GM12874 (cell line): ENCODE measurements at regions not wholly inside any gene's neighbourhood (a gene's known extent, or its start where the extent isn't known, plus 50 kb on each side); places are given as distances from the start of the nearest gene placed in this dataset.

Experiments used
- TF ChIP-seq, protein P1 (sequence below): IDR thresholded peaks from 2 replicates; pipeline ENCODE4 v1.5.1; 2011; ENCODE audit warnings: low read depth, mild to moderate bottlenecking, control low read depth, low read length, moderate library complexity; ENCODE audit not compliant: insufficient read depth

DNA sequence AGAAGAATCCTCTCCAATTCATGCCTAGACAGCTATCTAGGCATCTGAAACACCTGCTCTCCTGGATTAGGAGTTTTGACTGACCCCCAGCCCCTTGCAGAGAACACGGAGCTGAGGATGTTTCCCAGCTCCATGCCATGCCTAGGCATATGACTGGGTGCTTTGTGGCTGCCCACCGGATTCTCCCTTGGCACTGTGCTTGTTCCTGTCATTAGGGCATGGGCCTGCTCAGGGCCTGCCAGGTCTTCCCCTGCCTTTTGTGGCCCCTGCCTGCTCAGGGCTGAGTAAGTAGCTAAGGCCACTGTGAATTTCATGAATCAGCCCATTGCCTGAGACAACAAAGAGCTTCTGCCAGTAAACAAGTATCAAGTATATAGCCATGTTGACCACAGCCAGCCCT, 867.4 kb downstream of the TECRL start:
- TF ChIP-seq, protein P1, sequence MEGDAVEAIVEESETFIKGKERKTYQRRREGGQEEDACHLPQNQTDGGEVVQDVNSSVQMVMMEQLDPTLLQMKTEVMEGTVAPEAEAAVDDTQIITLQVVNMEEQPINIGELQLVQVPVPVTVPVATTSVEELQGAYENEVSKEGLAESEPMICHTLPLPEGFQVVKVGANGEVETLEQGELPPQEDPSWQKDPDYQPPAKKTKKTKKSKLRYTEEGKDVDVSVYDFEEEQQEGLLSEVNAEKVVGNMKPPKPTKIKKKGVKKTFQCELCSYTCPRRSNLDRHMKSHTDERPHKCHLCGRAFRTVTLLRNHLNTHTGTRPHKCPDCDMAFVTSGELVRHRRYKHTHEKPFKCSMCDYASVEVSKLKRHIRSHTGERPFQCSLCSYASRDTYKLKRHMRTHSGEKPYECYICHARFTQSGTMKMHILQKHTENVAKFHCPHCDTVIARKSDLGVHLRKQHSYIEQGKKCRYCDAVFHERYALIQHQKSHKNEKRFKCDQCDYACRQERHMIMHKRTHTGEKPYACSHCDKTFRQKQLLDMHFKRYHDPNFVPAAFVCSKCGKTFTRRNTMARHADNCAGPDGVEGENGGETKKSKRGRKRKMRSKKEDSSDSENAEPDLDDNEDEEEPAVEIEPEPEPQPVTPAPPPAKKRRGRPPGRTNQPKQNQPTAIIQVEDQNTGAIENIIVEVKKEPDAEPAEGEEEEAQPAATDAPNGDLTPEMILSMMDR = no peak

GRCh38 chr4:63529581-63530337, 879.5 kb downstream of the TECRL start:
- TF ChIP-seq, protein P1 = no peak

DNA sequence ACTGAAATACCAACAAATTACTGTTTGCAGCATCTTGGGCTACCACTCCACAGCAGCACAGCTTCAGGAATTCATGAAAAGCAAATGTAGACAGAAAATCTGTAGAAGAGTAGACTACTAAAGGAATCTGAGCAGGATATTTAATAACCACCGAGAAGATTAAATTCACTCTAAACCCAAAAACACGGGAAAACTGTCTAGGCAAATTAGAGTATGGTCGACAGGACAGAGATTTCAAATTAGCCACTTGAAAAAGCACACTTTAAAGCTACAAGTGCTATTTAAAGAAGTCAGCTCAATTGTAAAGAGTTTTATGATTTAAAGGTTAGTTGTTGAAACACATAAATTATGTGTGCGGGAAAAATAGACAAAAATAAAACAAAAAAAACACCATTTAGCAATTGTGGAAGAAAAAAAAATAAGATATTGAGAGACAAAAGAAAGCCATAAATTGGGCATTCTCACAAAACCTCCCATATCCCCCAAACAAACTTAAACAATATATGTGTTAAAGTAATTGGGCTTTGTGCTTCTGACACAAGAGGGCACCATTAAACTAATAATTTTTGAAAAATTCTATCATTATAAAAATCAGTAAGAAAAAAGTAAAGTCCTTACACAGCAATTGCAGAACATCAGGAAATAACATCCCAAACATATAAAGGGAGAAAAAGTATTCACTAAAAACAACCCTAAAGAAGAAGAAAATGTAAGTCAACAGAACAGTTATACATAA, 880.8 kb downstream of the TECRL start:
- TF ChIP-seq, protein P1 = no peak

- TF ChIP-seq, protein P1 = no peak
Observed at GRCh38 chr4:63526251-63526650, 883.0 kb downstream of the TECRL start.

- TF ChIP-seq, protein P1 = no peak
Observed at GRCh38 chr4:63524764-63525163, 884.5 kb downstream of the TECRL start.

DNA sequence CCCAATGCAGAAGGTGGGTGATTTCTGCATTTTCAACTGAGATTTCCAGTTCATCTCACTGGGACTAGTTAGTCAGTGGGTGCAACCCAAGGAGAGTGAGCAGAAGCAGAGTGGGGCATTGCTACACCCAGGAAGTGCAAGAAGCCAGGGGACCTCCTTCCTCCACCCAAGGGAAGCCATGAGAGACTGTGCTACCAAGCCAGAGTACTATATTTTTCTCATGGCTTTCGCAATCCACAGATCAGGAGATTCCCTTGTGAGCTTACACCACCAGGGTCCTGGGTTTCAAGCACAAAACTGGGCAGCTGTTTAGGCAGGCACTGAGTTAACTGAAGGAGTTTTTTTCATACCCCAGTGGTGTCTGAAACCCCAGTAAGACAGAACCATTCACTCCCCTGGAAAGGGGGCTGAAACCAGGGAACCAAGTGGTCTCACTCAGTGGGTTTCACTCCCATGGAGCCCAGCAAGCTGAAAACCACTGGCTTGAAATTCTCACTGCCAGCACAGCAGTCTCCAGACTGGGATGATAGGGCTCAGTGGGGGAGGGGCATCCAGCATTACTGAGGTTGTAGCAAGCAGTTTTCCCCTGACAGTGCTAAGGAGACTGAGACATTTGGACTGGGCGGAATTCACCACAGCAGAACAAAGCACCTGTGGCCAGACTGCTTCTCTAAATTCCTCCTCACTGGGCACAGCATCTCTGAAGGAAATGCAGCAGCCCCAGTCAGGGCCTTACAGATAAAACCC, 903.4 kb downstream of the TECRL start:
- TF ChIP-seq, protein P1 = no peak

GRCh38 chr4:63493265-63493664, 916.0 kb downstream of the TECRL start:
- TF ChIP-seq, protein P1 = no peak
